Activated naive CD8-positive, alpha-beta T cell treated with anti-CD3 and anti-CD28 coated beads, Interleukin-2, amount 50 U/mL, for 24 hours (primary cell): ENCODE measurements at regions not wholly inside any gene's neighbourhood (a gene's known extent, or its start where the extent isn't known, plus 50 kb on each side); places are given as distances from the start of the nearest gene placed in this dataset.

Source experiments
- ATAC-seq: fragments of 150-1000 bp; cut with Tn5 transposase; one replicate; pipeline ENCODE4 v1.10.0; 2021
- DNase-seq: peaks from one replicate; pipeline ENCODE4 v3.0.0; 2021
- H3K27ac Mint-ChIP-seq: one replicate; pipeline ENCODE4 v1.8.0; 2021; ENCODE audit warnings: mild to moderate bottlenecking, mixed read lengths
- H3K27me3 Mint-ChIP-seq: one replicate; pipeline ENCODE4 v1.8.0; 2021; ENCODE audit warnings: mixed read lengths
- H3K36me3 Mint-ChIP-seq: one replicate; pipeline ENCODE4 v1.8.0; 2021; ENCODE audit warnings: low read depth, mixed read lengths
- H3K4me1 Mint-ChIP-seq: one replicate; pipeline ENCODE4 v1.8.0; 2021; ENCODE audit warnings: mixed read lengths
- H3K4me3 Mint-ChIP-seq: one replicate; pipeline ENCODE4 v1.8.0; 2021; ENCODE audit warnings: mild to moderate bottlenecking, moderate library complexity, mixed read lengths
- H3K9me3 Mint-ChIP-seq: one replicate; pipeline ENCODE4 v1.8.0; 2021; ENCODE audit warnings: mixed read lengths

GRCh38 chr10:47186941-47187340, 113.1 kb upstream of the GDF10 start:
- H3K36me3 Mint-ChIP-seq: no peaks in the 10 kb centered on the region
- ATAC-seq: no peak
- no peaks in the 10 kb centered on the region for H3K4me1 Mint-ChIP-seq
- no peaks in the 10 kb centered on the region for H3K9me3 Mint-ChIP-seq
- H3K4me3 Mint-ChIP-seq: no peak overlapping the region
- no peak for DNase-seq
- no peak overlapping the region for H3K27ac Mint-ChIP-seq
- H3K27me3 Mint-ChIP-seq: no peaks in the 10 kb centered on the region

GRCh38 chr10:47187592-47187991, 112.4 kb upstream of the GDF10 start:
- Mint-ChIP-seq H3K27me3 (no peaks in the 10 kb centered on the region), H3K9me3 (no peaks in the 10 kb centered on the region)
- no peak for ATAC-seq

DNA sequence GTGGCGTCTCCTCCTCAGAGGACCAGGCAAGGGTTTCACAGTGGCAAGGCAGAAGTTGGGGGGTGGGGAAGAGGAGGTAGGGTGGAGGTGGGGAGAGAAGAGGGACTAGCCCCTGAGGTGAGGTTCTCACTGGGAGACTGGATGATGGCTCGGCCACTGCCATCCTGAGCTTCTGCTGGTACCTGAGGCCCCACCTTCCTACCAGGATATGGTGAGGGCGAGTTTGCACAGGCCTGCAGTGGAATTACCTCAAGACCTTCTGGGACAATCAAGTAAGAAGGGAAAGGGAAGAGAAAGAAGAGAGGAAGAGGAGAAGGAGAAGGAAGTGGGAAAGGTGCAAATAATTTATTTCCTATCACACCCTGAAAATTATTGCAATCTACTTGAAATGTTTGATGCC, 111.8 kb upstream of the GDF10 start:
- no peaks in the 10 kb centered on the region for H3K4me1 Mint-ChIP-seq
- no peak overlapping the region for H3K4me3 Mint-ChIP-seq
- DNase-seq: no peak
- ATAC-seq: no peak
- no peaks in the 10 kb centered on the region for H3K27me3 Mint-ChIP-seq
- no peaks in the 10 kb centered on the region for H3K36me3 Mint-ChIP-seq
- no peaks in the 10 kb centered on the region for H3K9me3 Mint-ChIP-seq
- H3K27ac Mint-ChIP-seq: no peak overlapping the region

More at GRCh38 chr10:47187592-47187991, 112.4 kb upstream of the GDF10 start:
- DNase-seq: no peak
- Mint-ChIP-seq H3K4me1 (no peaks in the 10 kb centered on the region), H3K27ac (no peak overlapping the region), H3K36me3 (no peaks in the 10 kb centered on the region), H3K4me3 (no peak overlapping the region)

- H3K4me1 Mint-ChIP-seq: peaks cover 8% of the 10 kb centered on the region
- H3K27ac Mint-ChIP-seq: no peak overlapping the region
- H3K4me3 Mint-ChIP-seq: no peak overlapping the region
- H3K27me3 Mint-ChIP-seq: no peaks in the 10 kb centered on the region
- DNase-seq: no peak
- H3K9me3 Mint-ChIP-seq: no peaks in the 10 kb centered on the region
- H3K36me3 Mint-ChIP-seq: no peaks in the 10 kb centered on the region
- no peak for ATAC-seq
Measured at GRCh38 chr10:47189802-47190201, 110.2 kb upstream of the GDF10 start.

DNA sequence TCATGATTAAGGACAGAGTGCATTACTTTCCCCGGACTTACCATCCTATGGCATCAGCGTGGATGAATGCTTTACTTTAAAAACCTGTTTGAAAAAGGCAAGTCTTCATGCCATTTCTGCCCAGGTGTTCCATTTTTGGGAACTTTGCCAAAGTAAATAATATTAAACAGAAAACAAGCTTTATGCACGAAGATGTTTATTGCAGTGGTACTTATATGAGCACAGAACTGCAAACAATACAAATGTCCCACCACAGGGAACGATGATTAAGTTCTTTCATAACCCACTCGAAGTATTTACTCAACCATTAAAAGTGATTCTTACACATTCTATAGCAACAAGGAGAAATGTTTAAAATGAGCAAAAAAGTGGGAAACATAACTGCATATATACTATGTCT, 109.7 kb upstream of the GDF10 start:
- Mint-ChIP-seq H3K27ac (no peak overlapping the region), H3K9me3 (no peaks in the 10 kb centered on the region), H3K4me3 (no peak overlapping the region), H3K4me1 (peaks cover 13% of the 10 kb centered on the region), H3K36me3 (no peaks in the 10 kb centered on the region), H3K27me3 (no peaks in the 10 kb centered on the region)
- ATAC-seq (no peak), DNase-seq (no peak)

GRCh38 chr10:47190802-47191450, 109.1 kb upstream of the GDF10 start:
- H3K4me3 Mint-ChIP-seq: no peak overlapping the region
- ATAC-seq: no peak
- no peaks in the 10 kb centered on the region for H3K36me3 Mint-ChIP-seq
- no peaks in the 10 kb centered on the region for H3K9me3 Mint-ChIP-seq
- no peaks in the 10 kb centered on the region for H3K27me3 Mint-ChIP-seq
- peaks cover 19% of the 10 kb centered on the region for H3K4me1 Mint-ChIP-seq
- no peak overlapping the region for H3K27ac Mint-ChIP-seq
- DNase-seq: no peak

DNA sequence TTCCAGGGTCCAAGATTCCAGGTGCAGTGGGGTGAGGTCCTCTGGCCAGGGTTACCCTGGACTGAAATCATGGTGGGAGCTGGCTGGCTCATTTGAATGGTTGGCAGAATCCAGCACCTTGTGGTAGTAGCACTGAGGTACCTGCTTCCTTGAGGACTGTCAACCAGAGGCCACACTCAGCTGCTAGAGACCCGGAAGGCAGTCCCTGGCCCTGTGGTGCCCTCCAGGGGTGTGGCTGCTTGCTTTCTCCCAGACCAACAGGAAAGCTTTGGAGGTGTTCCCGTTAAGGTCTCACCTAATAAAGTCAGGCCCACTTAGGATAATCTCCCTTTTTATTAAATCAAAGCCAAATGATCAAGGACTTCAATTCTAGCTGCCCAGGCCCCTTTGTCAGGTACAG, 107.7 kb upstream of the GDF10 start:
- Mint-ChIP-seq H3K4me3 (no peak overlapping the region), H3K27me3 (no peaks in the 10 kb centered on the region), H3K36me3 (no peaks in the 10 kb centered on the region), H3K27ac (no peak overlapping the region), H3K9me3 (no peaks in the 10 kb centered on the region), H3K4me1 (peaks cover 19% of the 10 kb centered on the region)
- DNase-seq (no peak), ATAC-seq (no peak)

DNA sequence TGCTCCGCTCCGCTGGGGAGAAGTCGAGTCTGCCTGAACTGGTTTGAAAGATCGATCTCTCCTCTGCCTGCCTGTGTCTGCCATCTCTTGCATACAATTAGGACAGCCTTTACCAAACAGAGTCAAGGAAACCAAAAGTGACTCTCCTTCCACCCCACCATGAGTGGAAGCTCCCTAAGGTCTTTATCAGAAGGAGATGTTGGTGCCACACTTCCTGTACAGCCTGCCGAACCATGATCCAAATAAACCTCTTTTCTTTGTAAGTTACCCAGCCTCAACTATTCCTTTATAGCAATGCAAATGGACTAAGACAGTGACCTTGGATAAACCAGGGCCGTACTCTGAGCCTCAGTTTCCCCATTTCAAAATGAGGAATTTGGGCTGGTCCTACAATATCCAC, 106.3 kb upstream of the GDF10 start:
- no peaks in the 10 kb centered on the region for H3K27me3 Mint-ChIP-seq
- H3K4me3 Mint-ChIP-seq: no peak overlapping the region
- peaks cover 19% of the 10 kb centered on the region for H3K4me1 Mint-ChIP-seq
- H3K27ac Mint-ChIP-seq: peak overlapping the region; percentile 56
- no peaks in the 10 kb centered on the region for H3K9me3 Mint-ChIP-seq
- DNase-seq (no peak), ATAC-seq (no peak)
- H3K36me3 Mint-ChIP-seq: no peaks in the 10 kb centered on the region

DNA sequence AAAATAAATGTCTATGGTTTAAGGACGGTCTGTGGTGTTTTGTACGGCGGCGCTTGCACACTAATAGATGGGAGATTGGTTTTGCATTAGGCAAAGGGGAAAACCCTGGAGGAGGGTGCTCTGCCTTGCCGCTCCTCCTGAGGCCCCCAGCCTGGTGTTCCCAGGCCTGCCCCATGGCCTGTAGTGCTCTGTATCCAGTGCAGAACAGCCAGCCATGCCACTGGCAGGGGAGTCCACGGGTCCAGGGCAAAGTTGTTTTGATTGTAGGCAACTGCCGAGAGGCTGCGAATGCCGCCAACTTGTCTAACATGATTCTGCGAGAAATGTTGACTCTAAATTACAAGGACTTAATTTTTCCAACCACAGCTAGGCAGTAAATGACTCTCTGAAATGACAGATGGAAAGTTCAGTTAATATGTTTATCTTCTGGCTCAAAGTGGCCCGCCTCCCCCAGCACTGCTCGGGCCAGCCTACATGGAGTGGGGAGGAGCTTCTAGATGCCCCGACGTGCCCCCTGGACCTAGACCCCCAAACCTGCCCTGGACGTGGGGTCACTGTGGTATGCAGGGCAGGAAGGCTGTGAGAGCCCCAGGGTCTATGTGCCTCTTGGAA, 104.6 kb upstream of the GDF10 start:
- Mint-ChIP-seq H3K4me3 (peak overlapping the region; percentile 14), H3K36me3 (no peaks in the 10 kb centered on the region), H3K9me3 (no peaks in the 10 kb centered on the region), H3K4me1 (peaks cover 19% of the 10 kb centered on the region), H3K27me3 (no peaks in the 10 kb centered on the region), H3K27ac (peak overlapping the region; percentile 81)
- peak; percentile 45 for DNase-seq
- ATAC-seq: peak; percentile 79

- Mint-ChIP-seq H3K4me1 (peaks cover 19% of the 10 kb centered on the region), H3K4me3 (no peak overlapping the region), H3K27me3 (no peaks in the 10 kb centered on the region), H3K27ac (no peak overlapping the region), H3K36me3 (no peaks in the 10 kb centered on the region), H3K9me3 (no peaks in the 10 kb centered on the region)
- DNase-seq: no peak
- no peak for ATAC-seq
Measured at GRCh38 chr10:47196691-47197090, 103.3 kb upstream of the GDF10 start.

- no peaks in the 10 kb centered on the region for H3K27me3 Mint-ChIP-seq
- H3K27ac Mint-ChIP-seq: no peak overlapping the region
- no peak for DNase-seq
- H3K9me3 Mint-ChIP-seq: peaks cover 2% of the 10 kb centered on the region
- no peak for ATAC-seq
- H3K4me1 Mint-ChIP-seq: peaks cover 19% of the 10 kb centered on the region
- no peak overlapping the region for H3K4me3 Mint-ChIP-seq
- H3K36me3 Mint-ChIP-seq: no peaks in the 10 kb centered on the region
Measured at GRCh38 chr10:47198221-47198620, 101.8 kb upstream of the GDF10 start.

GRCh38 chr10:47205192-47205591, 94.8 kb upstream of the GDF10 start:
- Mint-ChIP-seq H3K36me3 (no peaks in the 10 kb centered on the region), H3K4me3 (no peak overlapping the region), H3K4me1 (peaks cover 40% of the 10 kb centered on the region), H3K27ac (no peak overlapping the region), H3K9me3 (peaks cover 4% of the 10 kb centered on the region), H3K27me3 (no peaks in the 10 kb centered on the region)
- DNase-seq: no peak
- ATAC-seq: no peak

GRCh38 chr10:47206449-47207280, 93.3 kb upstream of the GDF10 start:
- peaks cover 50% of the 10 kb centered on the region for H3K4me1 Mint-ChIP-seq
- H3K9me3 Mint-ChIP-seq: peaks cover 4% of the 10 kb centered on the region
- no peak overlapping the region for H3K4me3 Mint-ChIP-seq
- DNase-seq: peak; percentile 12
- H3K27me3 Mint-ChIP-seq: no peaks in the 10 kb centered on the region
- peak overlapping the region; percentile 76 for H3K27ac Mint-ChIP-seq
- H3K36me3 Mint-ChIP-seq: no peaks in the 10 kb centered on the region
- peak; percentile 93 for ATAC-seq

DNA sequence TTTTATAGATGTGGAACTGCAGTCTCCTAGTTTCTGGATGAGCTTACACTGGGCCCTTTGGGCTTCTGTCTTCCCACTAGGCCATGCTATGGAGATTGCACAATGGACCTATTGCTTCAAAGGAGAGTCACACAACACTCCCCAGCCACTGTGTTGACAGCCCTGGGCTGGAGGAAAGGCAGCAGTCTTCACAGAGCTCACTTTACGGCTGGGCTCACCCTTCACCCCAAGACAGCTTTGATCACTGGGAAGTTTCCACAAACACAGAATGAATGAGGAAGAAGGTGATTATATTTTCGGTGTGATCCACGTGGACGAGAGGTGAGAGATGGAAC, 92.7 kb upstream of the GDF10 start:
- H3K4me1 Mint-ChIP-seq: peaks cover 54% of the 10 kb centered on the region
- peaks cover 3% of the 10 kb centered on the region for H3K36me3 Mint-ChIP-seq
- H3K27me3 Mint-ChIP-seq: no peaks in the 10 kb centered on the region
- peak overlapping the region; percentile 76 for H3K27ac Mint-ChIP-seq
- DNase-seq: peak; percentile 11
- H3K4me3 Mint-ChIP-seq: peak overlapping the region; percentile 39
- ATAC-seq: peak; percentile 44
- H3K9me3 Mint-ChIP-seq: peaks cover 8% of the 10 kb centered on the region

GRCh38 chr10:47207894-47208469, 92.0 kb upstream of the GDF10 start:
- Mint-ChIP-seq H3K4me1 (peaks cover 57% of the 10 kb centered on the region), H3K4me3 (no peak overlapping the region), H3K9me3 (peaks cover 13% of the 10 kb centered on the region), H3K36me3 (peaks cover 10% of the 10 kb centered on the region), H3K27ac (peak overlapping the region; percentile 76), H3K27me3 (no peaks in the 10 kb centered on the region)
- ATAC-seq (no peak), DNase-seq (no peak)
